ENCODE measurements at regions not wholly inside any gene's neighbourhood (a gene's known extent, or its start where the extent isn't known, plus 50 kb on each side); places are given as distances from the start of the nearest gene placed in this dataset.
A peak's percentile ranks its signal among the peaks of the same experiment; 100 is the strongest.

- Histone ChIP-seq H3K79me2 (ENCODE audit: insufficient read depth, low read length) (no peaks in the 10 kb centered on the region), H3K4me3 (ENCODE audit: low read depth in 1 of 2, low read length in 2 of 2) (no peak overlapping the region), H3K9ac (ENCODE audit: low read depth, low read length) (no peak overlapping the region), H3K4me1 (ENCODE audit: insufficient read depth, low read length) (no peaks in the 10 kb centered on the region), H2AFZ (ENCODE audit: low read depth, low read length) (no peak overlapping the region), H4K20me1 (ENCODE audit: insufficient read depth, low read length) (no peaks in the 10 kb centered on the region), H3K27me3 (ENCODE audit: insufficient read depth, low read length, poor library complexity) (peaks cover 10% of the 10 kb centered on the region), H3K9me3 (ENCODE audit: insufficient read depth, low read length, severe bottlenecking) (no peaks in the 10 kb centered on the region), H3K27ac (ENCODE audit: low read length) (no peak overlapping the region), H3K36me3 (ENCODE audit: insufficient read depth, low read length) (no peaks in the 10 kb centered on the region), H3K4me2 (ENCODE audit: insufficient read depth, low read length) (no peak overlapping the region)
- ATAC-seq (ENCODE audit: insufficient read depth, low read depth), result no peak
- TF ChIP-seq, protein P1, sequence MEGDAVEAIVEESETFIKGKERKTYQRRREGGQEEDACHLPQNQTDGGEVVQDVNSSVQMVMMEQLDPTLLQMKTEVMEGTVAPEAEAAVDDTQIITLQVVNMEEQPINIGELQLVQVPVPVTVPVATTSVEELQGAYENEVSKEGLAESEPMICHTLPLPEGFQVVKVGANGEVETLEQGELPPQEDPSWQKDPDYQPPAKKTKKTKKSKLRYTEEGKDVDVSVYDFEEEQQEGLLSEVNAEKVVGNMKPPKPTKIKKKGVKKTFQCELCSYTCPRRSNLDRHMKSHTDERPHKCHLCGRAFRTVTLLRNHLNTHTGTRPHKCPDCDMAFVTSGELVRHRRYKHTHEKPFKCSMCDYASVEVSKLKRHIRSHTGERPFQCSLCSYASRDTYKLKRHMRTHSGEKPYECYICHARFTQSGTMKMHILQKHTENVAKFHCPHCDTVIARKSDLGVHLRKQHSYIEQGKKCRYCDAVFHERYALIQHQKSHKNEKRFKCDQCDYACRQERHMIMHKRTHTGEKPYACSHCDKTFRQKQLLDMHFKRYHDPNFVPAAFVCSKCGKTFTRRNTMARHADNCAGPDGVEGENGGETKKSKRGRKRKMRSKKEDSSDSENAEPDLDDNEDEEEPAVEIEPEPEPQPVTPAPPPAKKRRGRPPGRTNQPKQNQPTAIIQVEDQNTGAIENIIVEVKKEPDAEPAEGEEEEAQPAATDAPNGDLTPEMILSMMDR (IDR thresholded peaks at IDR 0.05; ENCODE audit: borderline replicate concordance, extremely low read depth, low read length, poor library complexity, severe bottlenecking), result no peak
- no peak for TF ChIP-seq EZH2 (IDR thresholded peaks at IDR 0.05; ENCODE audit: borderline replicate concordance, low read depth, low read length, severe bottlenecking)
- no peak for DNase-seq
Measured at GRCh38 chr11:133676265-133676664, 144.0 kb upstream of the OPCML start.

DNA sequence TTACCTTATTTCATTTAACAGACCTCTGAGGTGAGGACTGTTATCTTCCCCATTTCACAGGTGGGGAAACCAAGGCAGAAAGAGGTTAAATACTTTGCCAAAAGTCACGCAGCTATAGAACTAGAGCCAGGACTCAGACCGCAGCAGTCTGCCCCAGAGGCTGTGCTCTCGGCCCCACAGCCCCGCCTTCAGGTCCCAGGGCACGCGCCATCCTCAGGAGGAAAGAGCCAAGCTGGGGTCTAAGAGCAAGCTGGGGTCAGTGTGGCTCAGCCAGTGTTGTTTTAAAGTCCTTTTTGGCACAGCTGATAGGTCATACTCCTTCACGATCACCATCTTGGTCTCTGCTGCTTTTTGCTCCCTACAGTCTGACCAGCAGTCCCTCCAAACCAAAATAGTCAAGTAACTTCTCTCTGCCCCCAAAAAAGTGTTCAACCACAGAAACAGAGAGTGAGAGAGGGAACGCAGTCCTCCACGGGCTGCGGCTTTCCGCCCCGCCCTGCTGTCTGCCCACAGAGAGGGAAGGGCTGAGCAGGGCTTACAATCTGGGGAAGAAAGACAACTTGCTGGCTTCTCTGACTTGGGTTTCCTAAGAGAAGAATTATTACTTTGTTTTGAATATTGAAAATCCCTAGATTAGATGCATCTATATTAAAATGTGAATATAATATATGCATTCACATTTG is 137.2 kb upstream of the OPCML start:
- Histone ChIP-seq H3K9me3 (ENCODE audit: insufficient read depth, low read length, severe bottlenecking) (no peaks in the 10 kb centered on the region), H3K9ac (ENCODE audit: low read depth, low read length) (no peak overlapping the region), H4K20me1 (ENCODE audit: insufficient read depth, low read length) (no peaks in the 10 kb centered on the region), H2AFZ (ENCODE audit: low read depth, low read length) (no peak overlapping the region), H3K4me2 (ENCODE audit: insufficient read depth, low read length) (no peak overlapping the region), H3K4me1 (ENCODE audit: insufficient read depth, low read length) (no peaks in the 10 kb centered on the region), H3K79me2 (ENCODE audit: insufficient read depth, low read length) (no peaks in the 10 kb centered on the region), H3K4me3 (ENCODE audit: low read depth in 1 of 2, low read length in 2 of 2) (no peak overlapping the region), H3K36me3 (ENCODE audit: insufficient read depth, low read length) (no peaks in the 10 kb centered on the region), H3K27ac (ENCODE audit: low read length) (no peak overlapping the region), H3K27me3 (ENCODE audit: insufficient read depth, low read length, poor library complexity) (peaks cover 6% of the 10 kb centered on the region)
- ATAC-seq (ENCODE audit: insufficient read depth, low read depth) (no peak), DNase-seq (no peak)
- TF ChIP-seq EZH2 (IDR thresholded peaks at IDR 0.05; ENCODE audit: borderline replicate concordance, low read depth, low read length, severe bottlenecking), result no peak
- TF ChIP-seq, protein P1 (IDR thresholded peaks at IDR 0.05; ENCODE audit: borderline replicate concordance, extremely low read depth, low read length, poor library complexity, severe bottlenecking), result no peak

GRCh38 chr11:133663135-133663985 is 131.1 kb upstream of the OPCML start:
- Histone ChIP-seq H3K4me1 (ENCODE audit: insufficient read depth, low read length) (no peaks in the 10 kb centered on the region), H3K4me2 (ENCODE audit: insufficient read depth, low read length) (no peak overlapping the region), H3K4me3 (ENCODE audit: low read depth in 1 of 2, low read length in 2 of 2) (no peak overlapping the region), H2AFZ (ENCODE audit: low read depth, low read length) (no peak overlapping the region), H3K9ac (ENCODE audit: low read depth, low read length) (no peak overlapping the region), H3K79me2 (ENCODE audit: insufficient read depth, low read length) (no peaks in the 10 kb centered on the region), H3K36me3 (ENCODE audit: insufficient read depth, low read length) (no peaks in the 10 kb centered on the region), H3K9me3 (ENCODE audit: insufficient read depth, low read length, severe bottlenecking) (no peaks in the 10 kb centered on the region), H4K20me1 (ENCODE audit: insufficient read depth, low read length) (no peaks in the 10 kb centered on the region), H3K27me3 (ENCODE audit: insufficient read depth, low read length, poor library complexity) (no peaks in the 10 kb centered on the region), H3K27ac (ENCODE audit: low read length) (no peak overlapping the region)
- DNase-seq (peak; percentile 24), ATAC-seq (ENCODE audit: insufficient read depth, low read depth) (peak; percentile 70; the same call in 2 of the 3 replicates)
- no peak for TF ChIP-seq EZH2 (IDR thresholded peaks at IDR 0.05; ENCODE audit: borderline replicate concordance, low read depth, low read length, severe bottlenecking)
- TF ChIP-seq, protein P1 (IDR thresholded peaks at IDR 0.05; ENCODE audit: borderline replicate concordance, extremely low read depth, low read length, poor library complexity, severe bottlenecking), result no peak

Data from DND-41 (cell line).